Stomach (tissue), 4 donors: ENCODE measurements at regions not wholly inside any gene's neighbourhood (a gene's known extent, or its start where the extent isn't known, plus 50 kb on each side); places are given as distances from the start of the nearest gene placed in this dataset.

ENCODE experiments used
- POLR2A ChIP-seq, 4 donors: fragments of 450-650 bp; IDR thresholded peaks; one replicate each; pipeline ENCODE4 v1.6.1; 2016; ENCODE audit warnings: antibody characterized with exemption in 4 of 4, control low read depth in 2 of 4, mild to moderate bottlenecking in 1 of 4, moderate library complexity in 1 of 4
- POLR2AphosphoS5 ChIP-seq, 3 donors: sonication (generic); formaldehyde crosslinking; IDR thresholded peaks; one replicate each; pipeline ENCODE4 v1.6.1; 2016; ENCODE audit warnings: antibody characterized with exemption in 3 of 3
- TF ChIP-seq, protein P1 (sequence below), 7 experiments: fragments of 450-650 bp in 4 of 7; fragments of 200-600 bp in 3 of 7; sonication (generic) in 3 of 7; IDR thresholded peaks; one replicate each; pipeline ENCODE4 v1.5.1; 2016 to 2019; ENCODE audit warnings: antibody characterized with exemption in 7 of 7, control low read depth in 2 of 7, mild to moderate bottlenecking in 1 of 7

- TF ChIP-seq, protein P1, sequence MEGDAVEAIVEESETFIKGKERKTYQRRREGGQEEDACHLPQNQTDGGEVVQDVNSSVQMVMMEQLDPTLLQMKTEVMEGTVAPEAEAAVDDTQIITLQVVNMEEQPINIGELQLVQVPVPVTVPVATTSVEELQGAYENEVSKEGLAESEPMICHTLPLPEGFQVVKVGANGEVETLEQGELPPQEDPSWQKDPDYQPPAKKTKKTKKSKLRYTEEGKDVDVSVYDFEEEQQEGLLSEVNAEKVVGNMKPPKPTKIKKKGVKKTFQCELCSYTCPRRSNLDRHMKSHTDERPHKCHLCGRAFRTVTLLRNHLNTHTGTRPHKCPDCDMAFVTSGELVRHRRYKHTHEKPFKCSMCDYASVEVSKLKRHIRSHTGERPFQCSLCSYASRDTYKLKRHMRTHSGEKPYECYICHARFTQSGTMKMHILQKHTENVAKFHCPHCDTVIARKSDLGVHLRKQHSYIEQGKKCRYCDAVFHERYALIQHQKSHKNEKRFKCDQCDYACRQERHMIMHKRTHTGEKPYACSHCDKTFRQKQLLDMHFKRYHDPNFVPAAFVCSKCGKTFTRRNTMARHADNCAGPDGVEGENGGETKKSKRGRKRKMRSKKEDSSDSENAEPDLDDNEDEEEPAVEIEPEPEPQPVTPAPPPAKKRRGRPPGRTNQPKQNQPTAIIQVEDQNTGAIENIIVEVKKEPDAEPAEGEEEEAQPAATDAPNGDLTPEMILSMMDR (IDR thresholded peaks at IDR 0.05), result no peak
- no peak for TF ChIP-seq POLR2AphosphoS5 (IDR thresholded peaks at IDR 0.05)
- TF ChIP-seq POLR2A (IDR thresholded peaks at IDR 0.05), result no peak
These were observed 470.2 kb upstream of the LMO3 start for GRCh38 chr12:17076028-17076744.
